SH-SY5Y (cell line): ENCODE measurements at regions not wholly inside any gene's neighbourhood (a gene's known extent, or its start where the extent isn't known, plus 50 kb on each side); places are given as distances from the start of the nearest gene placed in this dataset.

Experiments
- GATA2 ChIP-seq: IDR thresholded peaks from 2 replicates; pipeline ENCODE4 v1.6.1; 2011; ENCODE audit warnings: mild to moderate bottlenecking, low read depth, low read length
- GATA3 ChIP-seq: IDR thresholded peaks from 2 replicates; pipeline ENCODE4 v1.6.1; 2011; ENCODE audit warnings: low read depth, mild to moderate bottlenecking, low read length, moderate library complexity

DNA sequence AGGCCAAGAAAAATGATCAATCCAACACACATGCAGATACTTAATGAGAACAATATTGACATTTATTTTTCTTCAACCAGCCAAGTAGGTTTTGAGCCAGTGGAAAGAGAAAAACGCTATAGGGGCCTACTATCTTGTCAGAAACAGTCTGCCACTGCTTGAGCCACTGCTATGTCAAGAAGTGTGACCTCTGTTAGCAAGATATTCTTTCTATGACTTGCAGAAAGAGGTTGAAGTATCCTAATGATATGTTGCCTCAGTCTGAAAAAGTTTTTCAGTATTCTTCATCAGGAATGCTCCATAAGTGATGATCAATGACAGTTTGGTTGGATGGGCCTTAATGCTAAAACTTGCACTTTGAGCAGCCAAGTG lies 328.4 kb upstream of the KCND2 start:
- TF ChIP-seq GATA3 (no peak), GATA2 (no peak)
